ENCODE measurements at regions not wholly inside any gene's neighbourhood (a gene's known extent, or its start where the extent isn't known, plus 50 kb on each side); places are given as distances from the start of the nearest gene placed in this dataset.

DNA sequence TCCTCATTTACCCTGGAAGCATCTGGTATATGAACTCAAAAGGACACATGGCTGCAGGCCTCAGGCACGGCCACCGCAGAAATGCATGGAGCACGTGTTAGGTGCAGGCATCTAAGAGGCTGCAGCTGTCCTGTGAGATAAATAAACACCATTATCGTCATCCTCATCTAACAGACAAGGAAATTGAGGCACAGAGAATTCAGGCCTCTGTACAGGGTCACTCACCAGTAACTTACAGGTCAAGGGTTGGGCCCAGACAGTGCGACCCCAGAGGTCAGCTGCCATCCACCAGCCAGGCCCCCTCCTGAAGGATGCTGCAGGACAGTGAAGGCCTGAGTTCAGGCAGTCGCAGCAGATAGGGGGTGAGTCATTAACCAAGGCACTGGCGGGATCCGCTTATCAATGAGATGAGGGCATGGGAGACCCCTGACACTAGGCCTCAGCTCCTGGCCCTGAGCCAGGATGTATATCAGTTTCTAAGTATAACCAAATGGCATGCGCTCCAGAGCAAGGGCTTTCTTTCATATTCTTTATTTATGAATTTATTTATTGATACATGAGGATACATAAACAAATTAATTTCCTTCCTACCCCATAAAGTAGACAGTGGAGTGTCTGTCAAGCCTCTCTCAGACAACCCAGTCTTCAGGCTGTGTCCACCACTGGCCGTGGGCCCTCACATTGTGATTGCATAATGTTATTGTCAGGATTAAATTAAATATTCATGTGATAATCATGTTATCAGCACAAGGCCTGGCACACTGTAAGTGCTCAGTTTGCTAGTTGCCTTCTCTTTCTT lies 316.9 kb downstream of the QKI start:
- Histone ChIP-seq H3K27ac (ENCODE audit: low read depth, low read length) (no peak overlapping the region), H3K36me3 (ENCODE audit: control insufficient read depth in 2 of 3, insufficient read depth in 3 of 3, low read length in 3 of 3) (no peaks in the 10 kb centered on the region), H3K4me1 (ENCODE audit: control insufficient read depth in 2 of 2, insufficient read depth in 2 of 2, low read length in 2 of 2) (no peaks in the 10 kb centered on the region), H3K27me3 (ENCODE audit: control insufficient read depth in 2 of 2, insufficient read depth in 2 of 2, low read length in 2 of 2) (no peaks in the 10 kb centered on the region), H3K4me3 (ENCODE audit: low read length) (no peak overlapping the region), H3K9me3 (ENCODE audit: control insufficient read depth in 2 of 3, low read length in 3 of 3) (no peaks in the 10 kb centered on the region)
- no peak overlapping the region for H3K4me3 Mint-ChIP-seq
- ATAC-seq (no peak), DNase-seq (no peak)
- ChIA-PET POLR2A (no interaction called here), CTCF (no interaction called here)
- peaks cover 0 to 4% (median 0%) of the 10 kb centered on the region in 7 donors for H3K4me1 Mint-ChIP-seq
- H3K36me3 Mint-ChIP-seq: no peaks in the 10 kb centered on the region
- no peak overlapping the region for H3K27ac Mint-ChIP-seq
- intact Hi-C loops (cut with micrococcal nuclease): no loop called here
- peaks cover 0 to 2% (median 0%) of the 10 kb centered on the region in 5 donors for H3K27me3 Mint-ChIP-seq
- peaks cover 0 to 2% (median 0%) of the 10 kb centered on the region in 11 donors for H3K9me3 Mint-ChIP-seq

DNA sequence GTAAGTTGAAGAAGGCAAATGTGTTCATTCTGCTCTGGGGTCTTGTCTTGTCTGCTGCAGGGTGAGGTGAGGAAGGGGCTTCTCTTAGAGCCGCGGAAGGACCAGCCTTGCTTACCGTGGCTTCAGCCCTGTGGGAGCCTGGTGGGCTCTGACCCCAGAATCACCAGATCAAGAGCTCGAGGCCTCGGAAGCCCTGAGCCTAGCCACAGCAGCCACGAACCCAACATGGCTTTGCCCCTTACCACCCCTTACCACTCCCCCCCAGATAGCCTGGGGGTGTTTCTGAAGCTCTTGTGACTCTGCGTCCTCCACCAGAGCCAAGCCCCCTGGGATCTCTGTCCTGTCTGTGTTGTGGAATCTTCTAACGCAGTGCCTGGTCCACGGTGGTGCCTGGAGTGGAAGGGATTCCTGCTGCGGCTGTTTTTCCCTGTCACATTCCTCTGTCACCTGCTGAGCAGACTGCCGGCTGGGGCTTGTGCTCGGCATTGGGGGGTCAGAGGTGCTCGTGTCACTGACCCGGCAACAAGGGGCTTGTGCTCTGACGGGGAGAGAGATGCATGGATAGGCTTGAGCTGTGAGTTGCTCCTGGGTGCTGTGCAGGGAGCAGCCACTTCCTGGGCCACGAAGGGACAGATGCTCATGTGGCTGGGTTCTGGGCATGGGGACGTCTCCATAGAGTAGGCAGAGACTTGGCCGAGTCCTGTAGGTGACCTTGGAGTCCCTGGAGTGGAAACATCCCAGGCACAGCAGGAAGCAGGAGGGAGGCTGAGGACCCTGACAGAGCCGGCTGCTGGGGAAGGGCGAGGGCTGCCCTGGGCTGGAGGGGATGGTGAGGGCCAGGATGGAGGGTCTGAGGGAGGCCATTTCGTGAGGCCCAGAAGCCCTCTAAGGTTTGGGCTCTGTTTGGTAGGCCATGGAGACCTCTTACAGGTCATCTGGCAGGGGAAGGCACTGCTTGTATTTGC lies 316.0 kb downstream of the QKI start:
- no peak for DNase-seq
- no peaks in the 10 kb centered on the region for H3K9me3 ChIP-seq (ENCODE audit: control insufficient read depth in 2 of 3, low read length in 3 of 3)
- no peaks in the 10 kb centered on the region for H3K36me3 ChIP-seq (ENCODE audit: control insufficient read depth in 2 of 3, insufficient read depth in 3 of 3, low read length in 3 of 3)
- Mint-ChIP-seq H3K4me3 (no peak overlapping the region), H3K27me3 (peaks cover 0 to 2% (median 0%) of the 10 kb centered on the region in 5 donors), H3K4me1 (peaks cover 0 to 4% (median 0%) of the 10 kb centered on the region in 7 donors), H3K27ac (peak overlapping the region in 1 of 9 donors; percentile 67), H3K9me3 (peaks cover 0 to 2% (median 0%) of the 10 kb centered on the region in 11 donors), H3K36me3 (no peaks in the 10 kb centered on the region)
- no peak overlapping the region for H3K4me3 ChIP-seq (ENCODE audit: low read length)
- ChIA-PET POLR2A (no interaction called here), CTCF (no interaction called here)
- no peak for ATAC-seq
- no peaks in the 10 kb centered on the region for H3K4me1 ChIP-seq (ENCODE audit: control insufficient read depth in 2 of 2, insufficient read depth in 2 of 2, low read length in 2 of 2)
- no peaks in the 10 kb centered on the region for H3K27me3 ChIP-seq (ENCODE audit: control insufficient read depth in 2 of 2, insufficient read depth in 2 of 2, low read length in 2 of 2)
- no peak overlapping the region for H3K27ac ChIP-seq (ENCODE audit: low read depth, low read length)
- intact Hi-C loops (cut with micrococcal nuclease): no loop called here

DNA sequence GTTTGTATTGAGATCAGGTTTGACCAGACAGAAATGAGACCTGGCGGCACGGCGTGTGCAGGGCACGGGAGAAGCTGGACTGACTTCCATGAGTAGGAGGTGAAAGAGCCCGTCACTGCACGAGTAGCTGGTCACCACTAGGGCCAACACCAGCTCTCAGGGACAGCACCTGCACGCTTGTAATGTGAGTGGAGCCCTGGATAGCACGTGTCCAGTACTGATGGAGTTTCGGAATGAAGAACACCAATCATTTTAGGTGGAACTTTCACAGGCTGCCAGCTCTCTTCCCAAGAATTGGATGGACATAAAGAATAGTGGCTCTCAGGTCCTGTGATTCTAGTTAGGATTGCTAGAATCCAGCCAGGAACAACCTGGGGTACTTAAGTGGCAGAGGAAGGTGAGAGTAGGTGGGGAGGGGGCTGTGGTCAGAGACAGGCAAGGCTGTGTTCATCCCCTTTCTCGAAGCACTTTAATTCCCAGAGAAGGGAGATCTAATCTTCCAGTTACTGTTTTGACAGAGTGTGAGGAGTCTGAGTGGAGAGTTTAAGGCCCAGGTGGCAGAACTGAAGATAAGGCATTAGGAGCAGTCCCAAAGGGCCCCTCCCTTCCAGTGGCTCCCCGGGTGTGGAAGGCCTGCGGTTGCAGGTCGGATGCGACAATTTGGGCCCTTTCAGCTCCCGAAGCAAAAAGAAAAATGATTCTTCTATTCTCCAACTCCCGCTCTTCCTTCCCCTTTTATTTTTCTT lies 314.8 kb downstream of the QKI start:
- peaks cover 0 to 4% (median 0%) of the 10 kb centered on the region in 7 donors for H3K4me1 Mint-ChIP-seq
- H3K4me3 Mint-ChIP-seq: no peak overlapping the region
- no peaks in the 10 kb centered on the region for H3K36me3 Mint-ChIP-seq
- peaks cover 0 to 2% (median 0%) of the 10 kb centered on the region in 5 donors for H3K27me3 Mint-ChIP-seq
- H3K27ac ChIP-seq (ENCODE audit: low read depth, low read length): no peak overlapping the region
- H3K9me3 ChIP-seq (ENCODE audit: control insufficient read depth in 2 of 3, low read length in 3 of 3): no peaks in the 10 kb centered on the region
- H3K9me3 Mint-ChIP-seq: peaks cover 0 to 2% (median 0%) of the 10 kb centered on the region in 11 donors
- ATAC-seq: no peak
- H3K4me1 ChIP-seq (ENCODE audit: control insufficient read depth in 2 of 2, insufficient read depth in 2 of 2, low read length in 2 of 2): no peaks in the 10 kb centered on the region
- H3K4me3 ChIP-seq (ENCODE audit: low read length): no peak overlapping the region
- no peak overlapping the region for H3K27ac Mint-ChIP-seq
- POLR2A ChIA-PET: no interaction called here
- H3K27me3 ChIP-seq (ENCODE audit: control insufficient read depth in 2 of 2, insufficient read depth in 2 of 2, low read length in 2 of 2): no peaks in the 10 kb centered on the region
- DNase-seq: no peak
- intact Hi-C loops (cut with micrococcal nuclease): no loop called here
- no peaks in the 10 kb centered on the region for H3K36me3 ChIP-seq (ENCODE audit: control insufficient read depth in 2 of 3, insufficient read depth in 3 of 3, low read length in 3 of 3)
- CTCF ChIA-PET: no interaction called here

DNA sequence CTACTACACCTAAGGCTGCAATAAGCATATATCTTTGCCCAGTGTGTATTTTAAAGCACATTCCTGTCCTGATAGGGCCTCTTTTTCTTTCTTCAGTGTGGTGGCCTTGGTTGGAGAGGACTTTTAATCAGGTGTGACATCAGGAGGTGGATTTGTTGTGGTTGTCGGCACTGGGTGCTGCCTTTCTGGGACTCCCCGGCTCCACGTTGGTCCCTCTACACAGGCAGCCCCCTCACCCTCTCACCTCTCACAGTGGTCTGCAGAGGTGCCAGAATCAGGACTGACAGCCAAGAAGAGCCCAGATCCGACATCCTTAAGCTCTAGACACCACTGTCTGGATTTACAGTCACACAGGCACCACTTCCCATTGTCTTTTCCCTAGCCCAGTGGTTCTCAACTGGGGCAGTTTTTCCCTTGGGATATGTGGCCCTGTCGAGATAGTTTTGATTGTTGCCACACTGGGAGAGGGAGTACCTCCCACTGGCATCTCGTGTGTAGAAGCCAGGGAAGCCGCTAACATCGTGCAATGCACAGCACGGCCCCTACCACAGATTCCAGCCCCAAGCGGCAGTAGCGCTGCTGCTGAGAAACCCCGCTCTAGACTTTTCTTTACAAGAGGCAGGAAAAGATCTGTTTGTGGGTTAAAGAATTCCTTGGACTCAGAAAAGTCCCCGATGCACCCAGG lies 314.1 kb downstream of the QKI start:
- H3K9me3 ChIP-seq (ENCODE audit: control insufficient read depth in 2 of 3, low read length in 3 of 3): no peaks in the 10 kb centered on the region
- H3K4me3 ChIP-seq (ENCODE audit: low read length): no peak overlapping the region
- Mint-ChIP-seq H3K27ac (no peak overlapping the region), H3K27me3 (peaks cover 0 to 2% (median 0%) of the 10 kb centered on the region in 5 donors), H3K9me3 (peaks cover 0 to 2% (median 0%) of the 10 kb centered on the region in 11 donors), H3K4me1 (peaks cover 0 to 4% (median 0%) of the 10 kb centered on the region in 7 donors), H3K36me3 (no peaks in the 10 kb centered on the region), H3K4me3 (no peak overlapping the region)
- no peak for ATAC-seq
- H3K36me3 ChIP-seq (ENCODE audit: control insufficient read depth in 2 of 3, insufficient read depth in 3 of 3, low read length in 3 of 3): no peaks in the 10 kb centered on the region
- ChIA-PET POLR2A (no interaction called here), CTCF (no interaction called here)
- intact Hi-C loops (cut with micrococcal nuclease): no loop called here
- no peaks in the 10 kb centered on the region for H3K27me3 ChIP-seq (ENCODE audit: control insufficient read depth in 2 of 2, insufficient read depth in 2 of 2, low read length in 2 of 2)
- no peak for DNase-seq
- H3K4me1 ChIP-seq (ENCODE audit: control insufficient read depth in 2 of 2, insufficient read depth in 2 of 2, low read length in 2 of 2): no peaks in the 10 kb centered on the region
- H3K27ac ChIP-seq (ENCODE audit: low read depth, low read length): no peak overlapping the region

DNA sequence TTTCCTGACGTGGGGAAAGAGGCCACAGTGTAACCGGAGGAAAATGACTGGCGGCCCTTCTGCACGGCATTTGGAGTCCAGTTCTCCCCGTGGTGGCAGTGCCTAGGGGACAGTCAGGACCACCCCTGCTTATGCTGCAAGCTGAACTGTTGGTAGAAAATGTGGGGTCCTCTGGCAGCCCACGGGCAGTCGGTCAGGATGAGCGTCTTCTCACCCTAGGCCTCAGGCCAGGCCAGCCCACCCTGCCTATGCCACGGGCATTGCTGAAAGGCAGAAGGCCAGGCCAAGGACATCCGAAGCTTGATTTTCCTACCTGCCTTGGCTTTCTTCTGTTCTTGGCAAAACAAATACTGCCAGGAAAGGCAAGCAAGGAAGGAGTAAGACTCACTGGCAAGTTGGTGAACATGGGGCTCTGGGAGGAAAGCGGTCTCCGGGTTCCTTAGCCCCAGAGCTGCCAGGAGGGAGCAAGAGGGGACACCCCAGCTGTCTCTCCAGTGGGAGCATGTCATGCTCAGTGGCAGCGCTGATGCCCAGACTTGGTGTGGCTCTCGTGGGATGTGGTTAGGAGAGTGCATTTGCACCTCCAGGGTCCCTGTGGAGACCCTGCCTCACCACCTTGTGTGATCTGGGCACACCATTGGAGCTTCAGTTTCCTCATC lies 311.6 kb downstream of the QKI start:
- ChIA-PET POLR2A (no interaction called here), CTCF (no interaction called here)
- H3K27me3 ChIP-seq (ENCODE audit: control insufficient read depth in 2 of 2, insufficient read depth in 2 of 2, low read length in 2 of 2): no peaks in the 10 kb centered on the region
- no peaks in the 10 kb centered on the region for H3K36me3 ChIP-seq (ENCODE audit: control insufficient read depth in 2 of 3, insufficient read depth in 3 of 3, low read length in 3 of 3)
- Mint-ChIP-seq H3K36me3 (no peaks in the 10 kb centered on the region), H3K4me3 (no peak overlapping the region), H3K27ac (no peak overlapping the region), H3K27me3 (no peaks in the 10 kb centered on the region), H3K4me1 (no peaks in the 10 kb centered on the region), H3K9me3 (no peaks in the 10 kb centered on the region)
- H3K4me1 ChIP-seq (ENCODE audit: control insufficient read depth in 2 of 2, insufficient read depth in 2 of 2, low read length in 2 of 2): no peaks in the 10 kb centered on the region
- DNase-seq (no peak), ATAC-seq (no peak)
- H3K27ac ChIP-seq (ENCODE audit: low read depth, low read length): no peak overlapping the region
- no peaks in the 10 kb centered on the region for H3K9me3 ChIP-seq (ENCODE audit: control insufficient read depth in 2 of 3, low read length in 3 of 3)
- intact Hi-C loops (cut with micrococcal nuclease): no loop called here
- H3K4me3 ChIP-seq (ENCODE audit: low read length): no peak overlapping the region
